HG03460 (cell line): ENCODE measurements at regions not wholly inside any gene's neighbourhood (a gene's known extent, or its start where the extent isn't known, plus 50 kb on each side); places are given as distances from the start of the nearest gene placed in this dataset.

Experiments used
- ATAC-seq: cut with Tn5 transposase; IDR thresholded peaks from one replicate; pipeline ENCODE4 v1.9.1; 2021; ENCODE audit not compliant: unreplicated experiment

- ATAC-seq = no peak
These were observed 70.1 kb upstream of the HIF1A start for GRCh38 chr14:61625165-61625564.

DNA sequence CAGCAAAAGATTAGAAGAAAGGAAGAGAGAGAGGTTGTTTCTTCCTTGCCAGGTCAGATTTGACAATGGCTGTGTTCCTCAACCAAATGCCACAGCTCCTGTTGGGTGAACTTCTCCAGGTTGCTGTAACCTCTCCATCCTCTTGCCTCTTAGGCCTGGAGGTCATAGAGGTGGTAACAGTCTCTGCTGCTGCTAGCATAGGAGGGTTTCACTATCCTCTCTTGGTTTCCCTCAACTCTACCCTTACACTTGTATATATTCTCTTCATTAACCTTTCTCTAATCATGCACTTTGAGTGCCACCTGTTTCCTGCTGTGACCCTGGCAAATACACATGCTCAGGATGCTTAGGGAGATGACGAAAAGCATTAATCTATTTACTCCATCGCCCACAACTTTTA, 67.7 kb upstream of the HIF1A start:
- no peak for ATAC-seq

GRCh38 chr14:61628016-61628725, 67.1 kb upstream of the HIF1A start:
- ATAC-seq = no peak

- no peak for ATAC-seq
These were observed 64.8 kb upstream of the HIF1A start for GRCh38 chr14:61630399-61631044.

- ATAC-seq = no peak
These were observed 64.1 kb upstream of the HIF1A start for GRCh38 chr14:61631045-61631687.

GRCh38 chr14:61632401-61632800, 62.9 kb upstream of the HIF1A start:
- ATAC-seq = no peak

DNA sequence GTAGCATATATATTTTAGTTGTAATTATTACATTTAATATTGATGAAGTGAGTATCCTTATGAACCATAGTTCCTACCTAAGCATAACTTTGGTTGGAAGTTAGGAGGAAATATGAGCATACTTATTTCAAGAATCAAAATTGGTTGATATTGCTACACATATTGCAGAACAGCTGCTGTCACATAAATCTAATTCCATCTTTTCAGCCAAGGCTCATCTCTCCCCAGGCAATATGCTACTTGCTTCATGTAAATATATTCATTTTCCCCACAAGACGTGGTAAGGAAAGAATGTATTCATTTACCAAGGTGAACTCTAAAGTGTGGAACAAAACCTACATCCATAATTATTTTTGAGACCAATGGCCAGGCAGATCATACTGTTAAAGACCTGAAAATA, 62.5 kb upstream of the HIF1A start:
- ATAC-seq = no peak

GRCh38 chr14:61636291-61636690, 59.0 kb upstream of the HIF1A start:
- ATAC-seq = no peak

DNA sequence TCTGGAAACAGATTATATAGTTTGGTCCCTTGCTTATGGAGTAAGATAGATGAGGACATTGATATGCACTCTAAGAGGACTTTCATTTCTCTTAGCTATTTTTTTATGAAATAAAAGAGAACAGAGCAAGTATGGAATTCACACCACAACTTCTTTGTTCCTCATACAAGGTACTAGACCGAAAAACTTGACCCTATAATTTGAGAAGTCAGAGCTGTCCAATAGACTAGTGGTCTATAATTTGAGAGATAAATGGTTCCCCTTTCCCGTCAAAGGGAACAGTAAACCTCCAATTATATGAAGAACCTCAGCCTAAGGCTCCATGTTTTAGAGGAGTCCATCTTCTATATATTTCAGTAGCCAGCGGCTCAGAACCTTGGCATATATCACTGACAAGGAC, 58.5 kb upstream of the HIF1A start:
- no peak for ATAC-seq

- ATAC-seq = no peak
These were observed 56.5 kb upstream of the HIF1A start for GRCh38 chr14:61638595-61639387.

- ATAC-seq = no peak
These were observed 54.9 kb upstream of the HIF1A start for GRCh38 chr14:61640158-61641136.

- ATAC-seq = no peak
These were observed 53.2 kb upstream of the HIF1A start for GRCh38 chr14:61641914-61642613.

- no peak for ATAC-seq
These were observed 52.7 kb upstream of the HIF1A start for GRCh38 chr14:61642614-61642982.

DNA sequence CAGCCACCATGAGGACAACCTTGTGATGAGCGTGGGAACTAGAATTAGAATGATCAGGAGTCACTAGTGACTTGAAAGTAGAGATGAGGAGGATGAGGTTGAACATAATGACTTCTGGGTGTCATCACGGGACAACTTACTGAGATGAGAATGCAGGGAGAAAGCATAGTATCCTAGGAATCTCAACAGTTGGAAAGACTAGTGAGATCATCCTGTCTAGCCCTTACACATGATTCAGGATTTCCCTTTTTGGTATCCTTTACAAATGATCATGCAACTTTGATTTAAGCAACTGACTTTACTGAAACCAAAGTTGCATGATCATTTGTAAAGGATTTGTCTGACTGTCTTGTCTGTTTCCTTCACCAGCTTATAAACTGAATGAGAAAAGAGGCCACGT, 51.8 kb upstream of the HIF1A start:
- ATAC-seq = no peak

GRCh38 chr14:61644175-61644574, 51.1 kb upstream of the HIF1A start:
- ATAC-seq = no peak

DNA sequence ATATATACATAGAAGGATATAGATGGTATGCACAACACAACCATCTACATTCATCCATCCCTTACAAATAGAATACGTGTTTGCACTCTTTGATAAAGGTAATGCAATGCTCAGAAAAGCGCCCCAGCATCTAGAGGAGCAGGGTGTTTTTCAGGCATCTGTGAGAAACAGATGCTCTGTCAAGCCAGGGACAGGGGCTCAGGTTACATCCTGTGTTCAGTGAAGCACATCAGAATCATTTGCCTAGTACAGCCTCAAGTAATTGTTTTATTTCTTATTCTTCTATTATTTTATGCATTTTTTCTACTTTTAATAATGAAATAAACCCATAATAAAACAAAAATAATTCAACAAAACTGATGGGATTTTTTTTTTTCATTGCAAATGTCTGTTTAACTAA, 50.5 kb upstream of the HIF1A start:
- peak; percentile 88 for ATAC-seq

GRCh38 chr14:61645247-61645646, 50.1 kb upstream of the HIF1A start:
- ATAC-seq = no peak
